Cardiac fibroblast (primary cell): ENCODE measurements at regions not wholly inside any gene's neighbourhood (a gene's known extent, or its start where the extent isn't known, plus 50 kb on each side); places are given as distances from the start of the nearest gene placed in this dataset.

Experiments
- DNase-seq, 2 donors: peaks; one replicate each; pipeline versions ENCODE4 v3.0.0 to v3.0.0-alpha.2; 2010; ENCODE audit warnings: low read depth in 2 of 2
- H3K4me3 ChIP-seq, 2 donors: replicated peaks in 1 of 2; 1 replicate in 1 of 2; 2 replicates in 1 of 2; pipeline ENCODE4 v1.5.1; 2011; ENCODE audit warnings: low read depth in 2 of 2, low read length in 2 of 2, mild to moderate bottlenecking in 2 of 2, moderate library complexity in 1 of 2
- CTCF ChIP-seq: IDR thresholded peaks from one replicate; pipeline ENCODE4 v1.5.1; 2011; ENCODE audit warnings: low read depth, mild to moderate bottlenecking, low read length, inconsistent platforms

- TF ChIP-seq CTCF = no peak
- no peak overlapping the region for H3K4me3 ChIP-seq
- DNase-seq = no peak
Measured at GRCh38 chr1:191279266-191279800, 801.7 kb upstream of the BRINP3 start.

DNA sequence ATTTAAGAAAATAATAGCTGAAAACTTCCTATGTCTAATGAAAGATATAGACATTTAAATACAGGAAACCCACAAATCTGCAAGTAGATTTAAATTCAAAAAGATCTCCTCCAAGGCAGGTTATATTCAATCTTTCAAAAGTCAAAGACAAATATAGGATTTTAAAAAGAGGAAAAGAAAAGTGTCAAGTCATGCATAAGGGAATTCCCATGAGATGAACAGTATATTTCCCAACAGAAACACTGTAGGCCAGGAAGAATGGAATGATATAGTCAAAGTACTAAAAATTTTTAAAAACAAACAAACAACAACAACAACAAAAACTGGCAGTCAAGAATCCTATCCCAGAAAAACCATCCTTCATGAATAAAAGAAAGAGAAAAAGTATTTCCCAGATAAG, 806.5 kb upstream of the BRINP3 start:
- no peak overlapping the region for H3K4me3 ChIP-seq
- DNase-seq = no peak
- TF ChIP-seq CTCF = no peak

DNA sequence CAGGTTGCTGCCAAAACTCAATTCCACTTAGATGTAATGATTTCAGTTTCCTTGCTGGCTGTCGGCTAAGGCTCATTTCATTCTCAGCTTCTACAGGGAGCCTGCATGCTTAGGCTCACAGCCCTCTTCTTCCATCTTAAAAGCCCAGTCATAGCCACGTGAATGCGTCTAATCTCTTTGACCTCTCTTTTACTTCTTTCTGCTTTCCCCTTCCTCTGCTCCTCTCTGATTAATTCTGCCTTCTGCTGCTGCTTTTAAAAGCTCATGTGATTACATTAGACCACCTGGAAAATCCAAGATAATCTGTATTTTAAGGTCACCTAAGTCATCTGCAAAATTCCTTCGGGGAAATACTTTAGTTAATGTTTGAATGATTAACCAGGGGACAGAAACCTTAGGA, 812.8 kb upstream of the BRINP3 start:
- TF ChIP-seq CTCF = no peak
- no peak for DNase-seq
- H3K4me3 ChIP-seq = no peak overlapping the region

- no peak for TF ChIP-seq CTCF
Measured at GRCh38 chr1:191305370-191305769, 827.7 kb upstream of the BRINP3 start.

DNA sequence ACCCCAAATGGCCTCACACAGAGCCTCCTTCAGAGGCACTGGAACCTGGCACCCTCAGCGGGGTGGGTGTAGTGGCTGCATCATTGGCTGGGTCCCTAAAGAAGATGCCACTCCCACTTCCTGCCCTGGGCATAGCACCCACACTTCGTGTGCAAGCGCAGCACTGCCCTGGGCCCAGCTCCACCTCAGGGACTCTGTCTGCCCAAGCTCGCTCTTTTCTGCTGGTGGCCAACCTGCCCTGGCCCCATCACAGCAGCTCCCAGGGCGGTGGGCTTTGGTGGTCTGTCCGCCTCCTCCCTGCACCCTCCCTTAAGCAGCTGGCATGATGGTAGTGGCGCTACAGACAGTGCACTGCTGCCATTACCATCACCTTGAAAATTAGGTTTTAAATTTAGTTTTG, 829.3 kb upstream of the BRINP3 start:
- TF ChIP-seq CTCF = no peak
- no peak overlapping the region for H3K4me3 ChIP-seq

More at GRCh38 chr1:191305370-191305769, 827.7 kb upstream of the BRINP3 start:
- no peak overlapping the region for H3K4me3 ChIP-seq
- DNase-seq = no peak

GRCh38 chr1:191320062-191320461, 838.2 kb upstream of the RGS18 start:
- TF ChIP-seq CTCF = no peak
- no peak overlapping the region for H3K4me3 ChIP-seq
- DNase-seq = peak in 1 of 2 donors; percentile 1

More for the DNA sequence above, 829.3 kb upstream of the BRINP3 start:
- DNase-seq = no peak

DNA sequence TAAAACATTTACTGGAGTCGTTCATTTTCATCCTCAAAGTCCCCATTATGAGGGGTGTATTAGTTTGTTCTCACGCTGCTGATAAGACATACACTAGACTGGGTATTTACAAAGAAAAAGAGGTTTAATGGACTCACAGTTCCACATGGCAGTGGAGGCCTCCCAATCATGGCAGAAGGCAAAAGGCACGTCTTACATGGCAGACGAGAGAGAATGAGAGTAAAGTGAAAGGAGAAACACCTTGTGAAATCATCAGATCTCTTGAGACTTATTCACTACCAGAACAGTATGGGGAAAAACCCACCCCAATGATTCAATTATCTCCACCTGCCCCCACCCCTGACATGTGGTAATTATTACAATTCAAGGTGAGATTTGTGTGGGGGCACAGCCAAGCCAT, 830.4 kb upstream of the RGS18 start:
- no peak for TF ChIP-seq CTCF

More for the DNA sequence above, 830.4 kb upstream of the RGS18 start:
- DNase-seq = no peak
- no peak overlapping the region for H3K4me3 ChIP-seq
